NCI-H226 (cell line): ENCODE measurements at regions not wholly inside any gene's neighbourhood (a gene's known extent, or its start where the extent isn't known, plus 50 kb on each side); places are given as distances from the start of the nearest gene placed in this dataset.

Experiments
- DNase-seq: peaks from one replicate; pipeline ENCODE4 v3.0.0-alpha.2; 2015

DNA sequence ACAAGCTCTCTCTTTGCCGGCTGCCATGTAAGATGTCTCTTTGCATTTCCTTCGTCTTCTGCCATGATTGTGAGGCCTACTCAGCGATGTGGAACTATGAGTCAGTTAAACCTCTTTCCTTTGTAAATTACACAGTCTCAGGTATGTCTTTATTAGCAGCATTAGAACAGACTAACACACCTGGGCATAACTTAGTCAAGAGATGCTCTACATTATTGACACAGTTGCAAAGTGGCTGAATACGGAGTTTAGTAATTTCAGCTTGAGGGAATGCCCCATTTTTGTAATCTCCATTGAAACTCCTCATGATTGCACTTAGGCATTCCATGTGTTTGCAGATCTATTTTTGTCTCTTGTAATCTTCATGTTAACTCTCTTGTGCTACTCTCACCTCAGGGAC, 299.5 kb upstream of the HAND2 start:
- DNase-seq: no peak

DNA sequence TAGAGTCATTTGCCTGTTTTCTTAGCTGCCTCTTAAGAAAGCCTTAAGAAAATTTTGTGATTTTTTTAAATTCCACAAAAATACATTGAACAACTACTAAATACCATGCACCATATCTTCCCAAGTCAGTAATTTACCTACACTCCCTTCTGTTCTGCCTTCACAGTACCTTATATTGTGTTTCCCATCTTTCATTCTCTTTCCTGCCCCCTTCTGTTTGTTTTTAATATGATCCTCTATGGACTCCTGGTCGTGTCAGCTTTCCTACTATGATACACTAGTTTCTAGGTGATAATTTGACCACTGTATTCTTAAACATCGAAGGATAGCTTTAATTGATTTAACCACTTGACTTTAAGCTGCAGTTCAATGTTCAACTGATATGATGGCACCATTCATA, 297.7 kb upstream of the HAND2 start:
- no peak for DNase-seq

DNA sequence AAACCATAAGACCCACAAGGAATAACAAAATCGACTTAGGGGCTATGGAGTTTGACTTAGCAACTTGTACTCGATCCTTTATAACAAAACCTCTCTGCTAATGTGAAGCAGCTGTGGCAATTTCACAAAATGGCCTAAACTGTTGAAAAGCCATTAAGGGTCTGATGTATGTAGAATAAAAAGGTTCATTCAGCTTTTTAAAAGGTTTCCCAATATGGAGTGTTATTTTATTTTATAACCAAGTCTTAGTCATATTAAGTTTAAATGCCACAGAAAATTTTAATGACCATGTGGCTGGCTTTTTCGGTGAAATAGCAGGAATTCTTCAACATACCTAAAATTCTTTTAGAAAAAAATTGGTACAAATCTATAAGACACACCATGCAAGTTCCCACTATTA, 291.8 kb upstream of the HAND2 start:
- no peak for DNase-seq

DNA sequence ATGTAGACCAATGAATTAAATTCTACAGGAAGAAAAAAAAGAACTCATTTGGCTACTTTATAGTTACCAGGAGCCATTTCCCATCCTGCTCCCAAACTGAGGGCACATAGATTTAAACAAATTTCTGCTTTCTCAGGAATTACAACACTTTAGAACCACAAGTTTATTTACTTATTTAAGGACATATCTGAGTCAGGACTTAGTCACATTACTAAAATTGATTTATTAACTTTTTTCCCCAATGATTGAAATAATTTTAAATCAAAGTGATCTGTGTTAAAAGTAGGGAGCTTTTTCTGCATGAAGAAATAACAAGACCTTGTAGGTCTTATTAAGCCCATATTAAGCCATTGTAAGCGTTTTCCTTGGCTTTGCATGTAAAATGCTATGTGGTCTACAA, 291.0 kb upstream of the HAND2 start:
- DNase-seq: no peak

DNA sequence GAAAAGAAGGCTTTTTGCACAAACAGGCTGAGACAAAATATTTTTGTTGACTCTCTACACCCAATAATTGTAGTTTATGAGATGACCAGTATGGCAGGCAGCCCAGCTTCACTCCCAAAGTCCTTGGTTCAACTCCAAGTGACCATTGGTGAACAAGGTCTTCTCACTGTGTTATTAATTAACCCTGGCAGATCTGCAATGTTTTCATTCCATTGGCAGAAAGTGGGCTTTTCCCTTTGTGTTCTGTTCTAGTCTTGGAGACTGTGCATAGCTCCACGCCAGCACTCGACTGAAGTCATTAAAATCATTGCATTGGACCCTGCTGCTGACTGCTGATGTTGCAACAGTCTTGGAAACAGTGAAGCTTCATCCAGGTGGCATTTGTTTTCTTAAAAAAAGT, 277.3 kb upstream of the HAND2 start:
- no peak for DNase-seq

DNA sequence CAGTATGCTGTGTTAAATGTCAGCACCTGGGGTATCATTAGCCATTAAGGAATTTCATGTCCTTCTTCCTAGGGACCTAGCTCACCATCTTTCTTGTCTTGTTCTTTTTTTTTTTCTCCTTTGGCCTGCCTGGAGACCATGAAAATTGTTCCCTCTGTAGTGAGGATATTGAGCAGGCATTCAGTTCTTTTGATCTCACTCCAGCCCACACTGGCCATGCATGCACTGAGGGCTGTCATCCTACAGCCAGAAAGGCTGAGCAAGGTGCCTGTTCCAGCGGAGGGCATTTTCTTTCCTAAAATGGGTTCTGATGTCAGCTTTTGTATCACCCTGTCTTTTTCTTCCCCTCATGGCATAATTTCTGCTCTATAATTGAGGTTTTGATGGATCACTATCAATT, 275.9 kb upstream of the HAND2 start:
- no peak for DNase-seq

DNA sequence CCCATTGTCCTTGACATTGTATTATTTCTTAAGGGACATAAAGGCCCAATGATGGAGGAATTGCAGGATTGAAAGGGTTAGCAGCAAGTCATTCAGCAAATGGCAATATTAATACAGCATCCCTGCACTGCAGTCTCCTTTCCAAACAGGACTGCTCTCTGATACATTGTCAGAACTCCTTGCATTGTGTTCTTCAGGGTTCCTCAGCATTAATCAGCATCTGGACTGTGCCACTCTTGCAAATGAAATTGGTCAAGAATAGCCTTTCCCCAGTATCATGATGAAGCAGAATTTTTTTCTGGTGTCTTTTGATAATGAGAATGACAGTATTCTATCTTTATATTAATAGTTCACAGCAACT, 272.6 kb upstream of the HAND2 start:
- DNase-seq: no peak

DNA sequence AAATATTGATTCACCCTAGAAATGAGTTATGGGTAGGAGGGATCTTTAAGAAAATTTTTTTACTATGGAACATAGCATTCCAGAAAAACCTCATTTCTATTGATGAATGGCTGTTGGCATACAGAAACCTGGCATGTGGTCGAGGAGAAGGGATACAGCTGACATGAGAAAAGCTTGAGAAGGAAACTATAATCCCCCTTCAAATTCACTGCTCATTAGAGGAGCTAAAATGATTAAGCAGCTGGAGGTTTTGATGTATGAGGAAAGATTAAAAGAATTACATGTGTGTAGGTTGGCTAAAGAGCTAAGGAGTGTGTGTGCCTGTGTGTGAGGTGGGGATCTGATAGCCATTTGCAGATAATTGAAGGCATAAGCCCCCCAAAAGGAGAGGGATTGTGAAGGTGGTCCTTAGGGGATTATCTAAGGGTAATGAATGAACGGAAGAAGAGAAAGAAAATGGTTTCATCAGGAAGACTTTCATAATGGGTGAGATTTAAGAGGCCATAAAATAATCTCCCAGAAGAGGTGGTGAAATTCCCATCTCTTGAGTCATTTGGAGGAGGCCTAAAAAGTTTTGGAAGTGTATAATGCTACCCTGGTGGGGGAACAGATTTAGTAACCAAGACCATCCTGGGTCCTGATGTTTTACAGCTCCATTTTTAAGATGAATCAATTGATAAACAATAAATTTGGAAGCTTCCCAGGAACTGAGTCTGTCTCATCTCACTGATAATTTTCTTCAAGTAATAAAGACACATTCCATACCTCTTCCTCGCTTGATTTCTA, 272.0 kb upstream of the HAND2 start:
- no peak for DNase-seq

DNA sequence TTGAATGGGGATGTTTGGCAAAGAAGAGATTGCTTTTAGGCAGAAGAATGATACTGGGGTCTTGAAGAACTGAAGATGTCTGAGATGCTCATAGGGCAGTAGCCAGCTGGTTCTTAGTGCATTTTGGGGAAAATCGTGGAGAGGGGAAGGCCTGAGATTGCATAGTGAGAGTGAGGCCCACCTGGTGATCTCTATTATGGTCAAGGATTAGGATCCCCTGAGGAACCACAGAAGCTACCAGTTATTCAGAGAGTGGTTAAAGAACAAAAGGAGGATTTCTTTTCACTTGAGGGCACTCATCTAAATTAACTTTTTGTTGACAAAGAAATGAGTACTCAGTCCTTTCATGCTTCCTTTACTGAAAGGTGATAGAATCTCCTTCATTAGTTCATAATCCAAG, 271.3 kb upstream of the HAND2 start:
- no peak for DNase-seq

DNA sequence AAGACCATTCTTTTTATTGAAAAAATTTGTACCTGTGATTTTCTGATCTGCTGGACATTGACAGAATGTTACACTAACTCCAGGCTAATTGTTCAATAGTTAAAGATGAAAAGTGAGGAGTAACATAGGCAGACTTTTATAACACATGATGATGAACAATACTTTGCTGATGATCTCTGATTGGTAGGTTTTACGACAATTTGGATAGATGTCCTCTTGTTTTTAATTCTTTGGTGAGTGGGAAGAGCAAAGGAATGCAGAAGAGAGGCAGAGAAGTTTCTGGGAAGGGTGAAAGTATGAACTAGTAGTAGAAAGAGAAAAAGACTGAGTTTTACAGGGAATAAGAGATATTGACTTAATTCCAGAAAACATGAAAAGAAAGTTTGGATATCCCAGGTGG, 267.3 kb upstream of the HAND2 start:
- no peak for DNase-seq

DNA sequence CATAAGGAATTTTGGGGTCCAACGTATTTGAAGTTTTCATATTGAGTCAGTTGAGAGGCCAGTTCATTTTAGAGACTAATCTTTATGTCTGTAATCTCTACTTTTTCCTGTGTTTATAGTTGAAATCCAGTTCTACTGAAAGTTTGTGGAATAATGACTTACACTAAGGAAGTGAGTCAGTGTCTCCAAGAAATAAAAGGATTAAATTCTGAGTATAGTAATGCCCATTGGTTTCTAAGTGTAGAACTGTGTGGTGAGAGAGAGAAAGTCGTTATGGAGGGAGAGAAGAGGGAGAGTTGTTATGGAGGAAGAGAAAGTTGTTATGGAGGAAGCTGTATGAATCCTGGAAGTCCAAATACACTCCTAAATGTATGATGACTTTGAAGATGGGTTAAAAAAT, 264.6 kb upstream of the HAND2 start:
- peak; percentile 59 for DNase-seq

DNA sequence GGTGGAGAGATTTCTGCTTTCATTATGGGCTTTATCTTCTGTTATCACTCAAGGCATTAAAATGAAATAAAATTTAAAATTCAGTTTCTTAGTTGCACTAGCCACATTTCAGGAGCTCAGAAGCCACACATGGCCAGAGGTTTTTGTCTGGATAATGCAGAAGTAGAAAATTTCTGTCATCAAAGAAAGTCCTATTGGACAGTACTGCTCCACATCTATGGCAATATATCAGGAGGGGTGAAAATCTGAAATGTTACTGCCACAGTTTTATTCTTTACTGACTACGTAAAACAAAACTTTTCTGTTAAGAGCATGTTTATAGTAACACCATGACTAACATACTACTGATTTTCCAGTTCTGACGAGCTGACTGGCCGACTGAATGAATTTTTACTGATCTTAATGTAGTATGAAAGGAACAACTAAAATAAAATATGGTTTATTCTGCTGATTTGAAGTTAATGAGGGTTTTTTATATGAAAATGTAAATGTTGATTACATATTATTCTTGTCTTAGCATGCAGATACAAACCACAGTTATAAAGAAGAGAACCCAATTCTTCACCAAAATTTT, 264.0 kb upstream of the HAND2 start:
- DNase-seq: no peak

DNA sequence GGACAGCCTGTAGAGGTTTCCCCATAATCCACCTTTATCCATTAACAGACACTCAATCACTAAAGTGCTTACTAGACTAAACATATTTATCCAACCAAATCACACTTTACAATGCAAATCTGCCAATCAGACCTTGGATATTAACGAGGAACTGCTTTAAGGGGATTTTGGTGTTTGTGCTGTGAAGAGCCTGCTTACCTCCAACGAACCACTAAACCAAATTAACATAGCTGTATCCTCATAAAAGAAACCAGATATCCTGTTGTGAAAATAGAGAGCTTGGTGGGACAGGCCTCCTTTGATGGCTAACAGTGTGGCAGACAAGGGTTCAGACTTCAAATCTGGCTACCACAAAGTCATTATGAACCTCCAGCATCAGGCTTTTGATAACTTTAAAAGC, 252.6 kb upstream of the HAND2 start:
- DNase-seq: no peak

DNA sequence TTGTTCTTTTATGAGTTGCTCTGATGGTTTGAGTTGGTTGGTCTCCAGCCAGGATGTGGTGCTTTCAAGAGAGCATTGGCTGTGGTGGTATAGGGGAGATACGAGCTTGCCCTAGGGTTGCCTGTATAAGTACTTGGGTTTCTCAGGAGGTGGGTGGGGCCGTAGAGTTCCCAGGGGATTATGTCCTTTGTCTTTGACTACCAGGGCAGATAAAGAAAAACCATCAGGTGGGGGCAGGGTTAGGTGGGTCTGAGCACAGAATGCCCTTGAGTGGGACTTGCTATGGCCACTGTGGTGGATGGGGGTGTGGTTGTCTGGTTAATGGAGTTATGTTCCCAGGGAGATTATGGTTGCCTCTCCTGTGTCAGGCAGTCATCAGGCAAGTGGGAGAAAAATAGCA, 247.9 kb upstream of the HAND2 start:
- no peak for DNase-seq

DNA sequence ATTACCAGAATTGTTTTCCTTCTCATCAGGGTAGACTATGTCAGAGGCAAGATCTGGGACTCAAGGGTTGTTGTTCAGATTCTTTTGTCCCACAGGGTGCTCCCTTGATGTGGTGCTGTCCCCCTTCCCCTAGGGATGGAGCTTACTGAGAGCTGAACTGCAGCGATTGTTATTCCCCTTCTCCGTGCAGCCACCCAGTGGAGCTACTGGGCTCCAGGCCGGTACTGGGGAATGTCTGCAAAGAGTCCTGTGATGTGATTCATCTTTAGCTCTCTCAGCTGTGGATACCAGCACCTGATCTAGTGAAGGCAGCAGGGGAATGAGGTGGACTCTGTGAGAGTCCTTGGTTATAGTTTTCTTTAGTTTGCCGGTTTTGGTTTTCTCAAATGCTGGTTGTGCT, 247.4 kb upstream of the HAND2 start:
- DNase-seq: no peak

DNA sequence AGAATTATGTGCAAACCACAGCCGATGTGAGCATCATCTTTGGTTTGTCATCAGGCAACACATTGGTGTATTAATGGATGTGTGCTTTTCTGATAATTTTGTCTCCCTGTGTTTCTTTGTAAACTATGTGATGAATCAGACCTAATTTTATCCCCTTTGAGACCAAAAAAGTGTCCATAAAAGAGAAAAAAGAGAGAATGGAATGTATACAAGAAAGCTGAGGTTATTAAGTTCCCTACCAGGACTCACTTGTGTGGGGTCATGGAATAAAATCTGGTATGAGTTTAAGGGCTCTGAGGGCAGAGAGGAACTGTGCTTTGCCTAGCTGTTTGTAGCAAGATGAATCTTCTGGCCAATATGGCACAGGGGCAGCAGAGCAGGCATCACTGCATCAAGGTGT, 239.5 kb upstream of the HAND2 start:
- DNase-seq: no peak

DNA sequence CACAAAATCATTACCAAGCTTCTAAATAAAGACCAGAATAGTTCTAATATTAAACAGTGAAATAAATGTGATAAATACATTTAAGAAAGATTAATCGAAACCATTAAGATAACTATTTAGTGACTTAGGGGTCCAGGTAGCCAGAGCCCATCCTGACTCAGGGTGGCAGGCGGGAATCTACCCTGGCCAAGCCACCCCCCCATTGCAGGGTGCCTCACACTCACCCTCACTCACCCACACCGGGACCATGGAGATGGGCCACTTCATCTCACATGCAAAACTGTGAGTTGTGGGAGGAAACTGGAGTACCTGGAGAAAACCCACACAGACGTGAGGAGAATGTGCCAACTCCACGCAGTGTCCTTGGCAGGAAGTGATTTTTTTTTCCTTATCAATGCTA, 237.6 kb upstream of the HAND2 start:
- no peak for DNase-seq

DNA sequence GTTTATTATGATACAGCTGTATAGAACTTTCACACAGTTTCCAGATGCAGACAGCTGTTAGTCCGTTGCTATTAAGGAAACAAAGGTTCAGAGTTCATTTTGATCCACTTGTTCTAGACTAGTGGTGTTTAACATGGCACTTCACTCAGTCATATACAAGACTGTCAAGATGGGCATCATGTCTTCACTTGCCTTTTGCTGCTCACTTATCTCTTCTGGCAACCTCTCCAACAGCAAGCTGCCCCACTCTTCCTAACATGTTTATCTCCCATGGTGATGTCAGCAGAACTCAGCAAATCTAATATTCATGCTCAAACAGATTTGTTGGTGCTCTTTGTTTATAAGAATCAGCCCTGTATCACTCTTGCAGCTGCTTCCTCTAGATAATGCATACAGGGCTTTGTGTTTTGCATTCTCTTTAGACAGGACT, 236.2 kb upstream of the HAND2 start:
- DNase-seq: no peak

DNA sequence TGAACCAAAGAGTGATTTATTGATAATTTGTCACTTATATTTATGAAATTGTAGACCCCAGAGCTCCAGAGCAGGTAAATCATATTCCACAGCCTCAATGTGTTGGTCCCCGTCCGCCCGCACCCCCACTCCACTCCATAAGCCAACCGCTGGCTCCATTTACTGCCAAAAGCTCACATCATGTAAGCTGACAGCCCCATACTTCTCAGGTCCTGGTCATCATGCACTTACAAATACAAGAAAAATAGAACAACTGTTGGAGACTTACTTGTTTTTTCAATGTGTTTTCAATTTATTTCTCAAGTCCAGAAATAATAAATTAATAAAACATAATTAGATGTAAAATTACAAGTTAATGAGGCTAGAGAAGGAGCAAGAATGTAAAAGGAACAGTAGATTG, 235.7 kb upstream of the HAND2 start:
- no peak for DNase-seq

DNA sequence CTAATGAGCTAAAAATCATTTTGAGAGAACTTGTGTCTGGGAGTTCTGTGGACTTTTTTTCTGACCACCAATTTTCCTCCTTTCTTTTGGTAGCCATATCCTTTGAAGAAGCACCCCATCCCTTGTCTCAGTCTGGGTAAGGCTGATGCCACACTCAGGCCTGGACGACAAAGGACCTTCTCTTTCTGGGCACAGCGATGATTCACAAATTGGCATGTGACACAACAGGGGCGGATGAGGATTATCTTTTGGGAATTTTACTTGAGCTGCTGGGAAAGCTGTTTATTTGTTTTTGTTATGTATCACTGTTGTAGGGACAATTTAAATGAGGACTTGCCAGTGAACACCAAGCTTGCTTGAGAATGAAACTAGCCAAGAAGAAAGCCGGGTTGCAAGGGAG, 233.4 kb upstream of the HAND2 start:
- no peak for DNase-seq

DNA sequence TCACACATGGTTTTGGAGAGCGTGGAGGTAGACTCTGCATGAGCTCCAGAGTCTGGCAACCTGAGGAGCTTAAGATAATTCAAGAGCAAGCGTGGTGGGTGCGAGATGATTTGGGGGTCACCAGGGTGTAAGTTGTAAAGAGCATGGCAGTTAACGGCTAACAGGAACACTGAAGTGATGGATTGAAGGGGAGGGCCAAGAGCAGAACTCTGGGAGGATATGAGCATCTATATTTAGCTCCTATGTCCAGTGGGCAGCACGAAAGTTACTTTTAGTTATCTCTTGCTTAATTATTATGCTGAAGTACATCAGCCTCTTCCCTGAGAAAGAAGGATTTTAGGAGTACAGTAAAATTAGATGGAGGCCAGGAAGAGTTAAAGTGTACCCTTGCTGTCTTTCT, 231.9 kb upstream of the HAND2 start:
- DNase-seq: no peak

DNA sequence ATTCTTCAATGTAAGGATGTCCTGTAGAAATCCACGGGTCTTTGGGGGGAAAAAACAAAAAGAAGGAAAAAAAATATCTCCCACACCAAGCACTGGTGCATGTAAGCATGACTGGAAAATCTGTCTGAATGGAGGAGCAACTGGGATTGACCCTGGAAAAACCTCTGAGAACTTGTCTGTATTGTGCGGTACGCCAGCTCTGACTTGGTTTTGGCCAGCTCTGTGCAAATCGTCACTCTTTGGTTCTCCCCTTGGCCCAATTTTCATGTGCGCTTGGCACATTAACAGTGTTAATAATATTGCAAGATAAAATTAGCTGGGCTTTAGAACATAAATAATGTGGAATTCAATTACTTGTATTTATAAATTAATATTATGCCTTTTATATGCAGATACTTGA, 231.2 kb upstream of the HAND2 start:
- DNase-seq: no peak

DNA sequence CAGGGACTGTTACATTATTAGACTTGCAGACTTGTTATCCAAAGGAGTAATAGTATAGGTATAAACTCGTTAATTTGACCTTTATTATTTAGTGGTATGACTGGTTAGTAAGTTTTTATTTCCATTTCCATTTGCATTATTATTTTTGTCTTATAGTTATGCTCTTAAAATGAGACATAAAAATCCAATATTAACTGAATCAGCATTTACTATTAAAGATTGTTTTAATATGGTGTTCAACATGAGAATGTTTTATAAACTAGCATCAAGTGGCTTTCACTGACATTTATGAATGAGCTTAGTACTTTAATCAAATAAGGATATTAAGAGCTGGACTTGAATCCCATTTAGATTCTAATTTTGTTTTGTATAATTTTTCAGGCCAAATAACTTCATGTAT, 228.1 kb upstream of the HAND2 start:
- DNase-seq: no peak

DNA sequence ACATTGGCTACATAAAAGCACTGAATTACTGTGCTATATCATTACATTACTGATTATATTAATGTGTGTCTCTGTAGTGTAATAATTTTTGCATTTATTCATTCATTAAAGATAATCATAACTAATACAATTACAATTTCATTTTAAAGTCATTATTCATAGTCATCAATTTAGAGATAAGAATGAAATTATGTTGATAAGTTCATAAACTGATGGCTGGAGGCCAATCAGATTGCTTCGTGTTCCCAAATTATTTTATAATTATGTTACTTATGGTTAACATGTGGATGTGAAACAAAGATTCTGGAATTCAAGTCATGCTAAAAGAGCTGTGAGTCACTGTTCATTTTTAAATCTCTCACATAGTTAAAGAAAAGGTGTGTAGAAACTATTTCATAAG, 223.4 kb upstream of the HAND2 start:
- no peak for DNase-seq

DNA sequence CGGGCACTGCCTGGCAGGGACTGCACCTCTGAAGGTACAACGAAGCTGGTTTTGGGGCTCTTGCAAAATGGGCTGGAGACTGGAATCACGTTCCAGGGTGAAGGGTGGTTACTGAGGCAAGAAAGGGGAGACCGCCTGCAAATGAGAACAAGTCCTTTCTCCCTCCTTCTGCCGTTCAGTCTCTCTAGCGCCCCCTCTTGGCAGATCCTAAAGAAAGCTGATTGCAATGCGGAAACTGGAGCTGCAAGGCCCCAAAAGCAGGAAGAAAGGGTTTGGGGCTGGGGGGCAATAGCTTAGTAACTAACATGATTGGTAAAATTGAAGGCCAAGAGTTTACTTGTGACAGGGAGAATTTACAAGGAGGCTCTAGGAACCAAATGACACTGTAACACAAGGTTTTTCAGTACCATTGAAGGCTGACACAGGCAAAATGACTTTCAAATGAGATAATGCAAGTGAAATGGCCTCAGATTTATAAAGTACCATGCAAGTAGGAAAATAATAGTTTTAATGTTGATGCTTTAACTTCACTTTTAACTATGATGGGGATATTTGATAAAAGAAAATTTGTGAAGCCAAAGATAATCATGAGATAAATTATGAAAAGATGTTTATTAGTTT, 222.7 kb upstream of the HAND2 start:
- no peak for DNase-seq
